Astrocyte (in vitro differentiated cells and primary cell): ENCODE measurements at regions not wholly inside any gene's neighbourhood (a gene's known extent, or its start where the extent isn't known, plus 50 kb on each side); places are given as distances from the start of the nearest gene placed in this dataset.

Experiments
- EZH2 ChIP-seq: IDR thresholded peaks from 2 replicates; pipeline ENCODE4 v1.6.1; 2012; ENCODE audit warnings: mild to moderate bottlenecking, low read length, inconsistent platforms; ENCODE audit not compliant: insufficient read depth
- TF ChIP-seq, protein P1 (sequence below): IDR thresholded peaks from 2 replicates; pipeline ENCODE4 v1.5.1; 2011; ENCODE audit warnings: low read depth, mild to moderate bottlenecking, inconsistent platforms, low read length, moderate library complexity; ENCODE audit not compliant: insufficient read depth

DNA sequence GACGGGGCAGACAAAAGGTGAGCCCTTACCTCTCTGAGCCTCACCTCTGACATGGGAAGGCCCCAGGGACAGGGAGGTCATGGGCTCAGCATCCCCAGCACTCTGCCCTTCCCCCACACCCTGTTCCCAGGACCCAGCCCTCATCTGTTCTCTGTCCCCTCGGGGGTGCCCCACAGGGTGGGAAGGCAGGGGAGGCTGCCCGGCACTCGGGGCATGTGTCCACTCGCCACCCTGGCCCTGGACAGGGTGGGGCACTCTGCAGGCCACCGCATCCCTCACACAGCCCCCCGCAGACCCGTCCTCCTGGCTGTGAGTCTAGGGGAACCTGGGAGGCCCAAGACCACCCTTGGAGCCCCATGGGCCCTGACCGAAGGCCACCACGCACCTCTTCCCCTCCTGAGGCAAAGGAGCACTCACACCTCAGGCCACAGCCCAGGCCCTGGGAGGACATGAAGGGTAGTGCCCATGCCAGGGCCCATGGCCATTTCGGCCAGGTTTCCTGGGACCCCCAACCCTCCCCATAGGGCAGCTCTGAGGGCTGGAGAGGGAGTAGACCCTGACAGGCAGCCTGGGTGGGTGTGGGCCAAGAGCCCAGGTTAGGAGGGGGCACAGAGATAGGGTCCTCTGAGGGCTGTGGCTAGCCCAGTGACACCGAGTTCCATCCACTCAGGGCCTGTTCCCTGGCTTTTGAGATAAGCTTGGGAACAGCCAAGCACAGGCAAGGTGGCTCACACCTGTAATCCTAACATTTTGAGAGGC is 193.1 kb downstream of the IGLL1 start:
- TF ChIP-seq EZH2, result no peak
- TF ChIP-seq, protein P1, sequence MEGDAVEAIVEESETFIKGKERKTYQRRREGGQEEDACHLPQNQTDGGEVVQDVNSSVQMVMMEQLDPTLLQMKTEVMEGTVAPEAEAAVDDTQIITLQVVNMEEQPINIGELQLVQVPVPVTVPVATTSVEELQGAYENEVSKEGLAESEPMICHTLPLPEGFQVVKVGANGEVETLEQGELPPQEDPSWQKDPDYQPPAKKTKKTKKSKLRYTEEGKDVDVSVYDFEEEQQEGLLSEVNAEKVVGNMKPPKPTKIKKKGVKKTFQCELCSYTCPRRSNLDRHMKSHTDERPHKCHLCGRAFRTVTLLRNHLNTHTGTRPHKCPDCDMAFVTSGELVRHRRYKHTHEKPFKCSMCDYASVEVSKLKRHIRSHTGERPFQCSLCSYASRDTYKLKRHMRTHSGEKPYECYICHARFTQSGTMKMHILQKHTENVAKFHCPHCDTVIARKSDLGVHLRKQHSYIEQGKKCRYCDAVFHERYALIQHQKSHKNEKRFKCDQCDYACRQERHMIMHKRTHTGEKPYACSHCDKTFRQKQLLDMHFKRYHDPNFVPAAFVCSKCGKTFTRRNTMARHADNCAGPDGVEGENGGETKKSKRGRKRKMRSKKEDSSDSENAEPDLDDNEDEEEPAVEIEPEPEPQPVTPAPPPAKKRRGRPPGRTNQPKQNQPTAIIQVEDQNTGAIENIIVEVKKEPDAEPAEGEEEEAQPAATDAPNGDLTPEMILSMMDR, result no peak
